Psoas muscle (tissue), 7 donors: ENCODE measurements at regions not wholly inside any gene's neighbourhood (a gene's known extent, or its start where the extent isn't known, plus 50 kb on each side); places are given as distances from the start of the nearest gene placed in this dataset.

ENCODE experiments used
- ATAC-seq, 4 donors: fragments of 200-7000 bp; cut with Tn5 transposase; one replicate each; pipeline ENCODE4 v1.9.1; 2020; ENCODE audit warnings: moderate library complexity in 3 of 4, mild to moderate bottlenecking in 2 of 4
- DNase-seq, 2 donors: peaks; one replicate each; pipeline ENCODE4 v3.0.0-alpha.2; 2020
- H3K27ac ChIP-seq: fragments of 200-600 bp; one replicate; pipeline ENCODE4 v1.8.0; 2022
- H3K27me3 ChIP-seq, 3 donors: fragments of 200-600 bp in 1 of 3; one replicate each; pipeline versions ENCODE4 v1.6.1 to v1.8.0; 2013 to 2022; ENCODE audit warnings: low read length in 2 of 3, mild to moderate bottlenecking in 2 of 3, moderate library complexity in 1 of 3; ENCODE audit not compliant: insufficient read depth in 3 of 3
- H3K36me3 ChIP-seq, 2 donors: fragments of 200-600 bp in 1 of 2; one replicate each; pipeline versions ENCODE4 v1.6.1 to v1.8.0; 2013 to 2022; ENCODE audit warnings: low read depth in 1 of 2, mild to moderate bottlenecking in 1 of 2, moderate library complexity in 1 of 2; ENCODE audit not compliant: insufficient read depth in 1 of 2
- H3K4me1 ChIP-seq: fragments of 200-600 bp; one replicate; pipeline ENCODE4 v1.8.0; 2022
- H3K4me3 ChIP-seq: fragments of 200-600 bp; one replicate; pipeline ENCODE4 v1.8.0; 2022; ENCODE audit warnings: mild to moderate bottlenecking
- H3K9me3 ChIP-seq: fragments of 200-600 bp; one replicate; pipeline ENCODE4 v1.8.0; 2022
- WGBS, 3 donors: extraction: QIAGEN DNeasy Blood & Tissue Kit; methylation state at CpG; one replicate each; pipeline versions ENCODE4 v1.1.6 to v1.1.7; 2013; 5-methylcytosine and 5-hydroxymethylcytosine counted together
- intact Hi-C, 2 donors: fragments of 100-400 bp; cut with DNase I; formaldehyde crosslinking; loops; one replicate each; pipeline versions ENCODE4 v1.11.0 to v1.14.2; 2022
- TF ChIP-seq, protein P1 (sequence below): fragments of 200-600 bp; IDR thresholded peaks from one replicate; pipeline ENCODE4 v1.8.0; 2022; ENCODE audit warnings: antibody characterized with exemption
- donor health status: healthy with polysubstance abuse.
- donor health status: DM: no; HTN: no; CAD: no; lungs with moderate emphysema.
- donor health status: Bipolar disorder and iron deficiency.
- donor health status: healthy.
- donor health status: DM: yes; HTN: yes; CAD: no.
- donor health status: DM: no; HTN: no; CAD: no.
- donor health status: DM: yes; HTN: yes; CAD: no.

DNA sequence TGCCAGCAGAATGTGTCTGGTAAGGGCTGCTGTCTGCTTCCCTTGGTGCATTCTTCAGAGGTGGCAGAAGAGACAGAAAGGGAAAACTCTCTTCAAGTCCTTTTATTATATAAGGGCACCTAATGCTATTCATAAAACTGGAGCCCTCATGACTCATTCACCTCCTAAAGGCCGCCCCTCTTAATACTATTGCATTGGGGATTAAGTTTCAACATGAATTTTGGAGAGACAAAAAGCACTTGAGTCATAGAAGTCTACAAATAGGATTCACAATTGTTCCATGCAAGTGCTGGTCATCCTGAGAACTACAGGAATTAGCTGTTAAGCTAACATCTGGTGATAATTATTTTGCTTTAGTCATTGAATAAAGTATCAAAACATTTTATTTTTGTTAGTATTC is 349.5 kb downstream of the HS3ST1 start:
- DNase-seq (no peak), ATAC-seq (no peak)
- no peaks in the 10 kb centered on the region for H3K4me1 ChIP-seq
- H3K27ac ChIP-seq, result no peak overlapping the region
- WGBS, 3 donors, result 53 to 71% (median 63%) methylated on average over 1 of the region's 1 CpG
- H3K9me3 ChIP-seq, result no peaks in the 10 kb centered on the region
- intact Hi-C loops, result no loop called here
- H3K36me3 ChIP-seq, result no peaks in the 10 kb centered on the region
- H3K27me3 ChIP-seq, result no peaks in the 10 kb centered on the region
- H3K4me3 ChIP-seq, result no peak overlapping the region
- TF ChIP-seq, protein P1, sequence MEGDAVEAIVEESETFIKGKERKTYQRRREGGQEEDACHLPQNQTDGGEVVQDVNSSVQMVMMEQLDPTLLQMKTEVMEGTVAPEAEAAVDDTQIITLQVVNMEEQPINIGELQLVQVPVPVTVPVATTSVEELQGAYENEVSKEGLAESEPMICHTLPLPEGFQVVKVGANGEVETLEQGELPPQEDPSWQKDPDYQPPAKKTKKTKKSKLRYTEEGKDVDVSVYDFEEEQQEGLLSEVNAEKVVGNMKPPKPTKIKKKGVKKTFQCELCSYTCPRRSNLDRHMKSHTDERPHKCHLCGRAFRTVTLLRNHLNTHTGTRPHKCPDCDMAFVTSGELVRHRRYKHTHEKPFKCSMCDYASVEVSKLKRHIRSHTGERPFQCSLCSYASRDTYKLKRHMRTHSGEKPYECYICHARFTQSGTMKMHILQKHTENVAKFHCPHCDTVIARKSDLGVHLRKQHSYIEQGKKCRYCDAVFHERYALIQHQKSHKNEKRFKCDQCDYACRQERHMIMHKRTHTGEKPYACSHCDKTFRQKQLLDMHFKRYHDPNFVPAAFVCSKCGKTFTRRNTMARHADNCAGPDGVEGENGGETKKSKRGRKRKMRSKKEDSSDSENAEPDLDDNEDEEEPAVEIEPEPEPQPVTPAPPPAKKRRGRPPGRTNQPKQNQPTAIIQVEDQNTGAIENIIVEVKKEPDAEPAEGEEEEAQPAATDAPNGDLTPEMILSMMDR, result no peak

DNA sequence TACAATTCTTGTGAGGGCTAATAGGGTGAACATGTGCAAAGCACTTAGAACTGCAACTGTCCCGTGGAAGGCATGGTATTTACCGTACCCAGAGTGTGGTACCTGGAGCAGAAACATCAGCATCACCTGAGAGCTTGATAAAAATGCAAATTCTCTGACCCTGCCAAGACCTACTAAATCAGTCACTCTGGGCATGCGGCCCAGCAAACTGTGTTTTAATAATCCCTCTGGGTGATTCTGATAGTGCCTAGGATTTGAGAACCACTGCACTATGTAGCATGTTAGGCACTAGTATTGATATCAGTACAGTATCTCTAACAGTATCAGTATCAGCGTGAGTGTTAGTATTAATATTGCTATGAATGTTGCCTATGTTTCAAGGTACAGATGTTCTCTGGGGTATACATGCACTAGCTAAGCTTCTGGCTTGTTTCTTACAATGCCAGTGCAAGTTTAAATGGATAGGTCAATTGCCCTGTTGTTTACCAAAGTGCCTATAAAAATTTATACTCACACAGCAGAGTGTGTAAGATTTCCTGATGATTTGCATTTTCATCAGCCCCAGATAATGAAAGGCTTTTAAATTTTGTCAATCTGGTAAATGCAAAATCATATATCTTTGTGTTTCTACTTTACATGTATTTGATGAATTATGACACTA is 354.0 kb downstream of the HS3ST1 start:
- Histone ChIP-seq H3K9me3 (no peaks in the 10 kb centered on the region), H3K4me1 (no peaks in the 10 kb centered on the region), H3K27me3 (no peaks in the 10 kb centered on the region), H3K27ac (no peak overlapping the region), H3K36me3 (no peaks in the 10 kb centered on the region), H3K4me3 (no peak overlapping the region)
- ATAC-seq (no peak), DNase-seq (no peak)
- WGBS, 3 donors, result 66 to 89% (median 81%) methylated on average over 4 of the region's 4 CpGs
- intact Hi-C loops, result no loop called here
- TF ChIP-seq, protein P1, result no peak

DNA sequence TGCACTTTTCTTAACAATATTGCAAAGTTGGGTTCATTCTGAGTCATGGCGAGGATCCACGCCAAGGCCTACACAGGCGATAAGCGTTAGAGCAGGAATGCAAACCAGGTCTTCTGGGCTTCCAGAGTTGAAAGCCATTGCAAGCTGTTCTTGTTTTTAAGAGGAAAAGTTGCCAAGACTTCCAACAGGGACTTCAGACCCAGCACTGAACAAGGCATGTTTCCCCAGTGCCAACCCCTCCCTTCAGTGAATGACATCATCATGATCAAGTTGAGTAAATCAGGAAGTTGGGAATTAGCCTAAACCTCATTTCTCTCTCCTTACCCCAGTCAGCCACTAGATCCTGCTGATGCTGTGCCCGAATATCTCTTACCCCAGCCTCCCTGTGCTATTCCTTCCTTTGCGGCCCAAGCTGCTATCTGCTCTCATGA is 355.1 kb downstream of the HS3ST1 start:
- intact Hi-C loops, result no loop called here
- Histone ChIP-seq H3K27me3 (no peaks in the 10 kb centered on the region), H3K4me1 (no peaks in the 10 kb centered on the region), H3K36me3 (no peaks in the 10 kb centered on the region), H3K9me3 (no peaks in the 10 kb centered on the region), H3K4me3 (no peak overlapping the region), H3K27ac (no peak overlapping the region)
- 64 to 77% (median 65%) methylated on average over 6 of the region's 6 CpGs for WGBS, 3 donors
- TF ChIP-seq, protein P1, result no peak
- ATAC-seq, result peak in 3 of 4 donors; percentile 38 to 60 (median 58)
- DNase-seq, result peak; percentile 50 to 68

DNA sequence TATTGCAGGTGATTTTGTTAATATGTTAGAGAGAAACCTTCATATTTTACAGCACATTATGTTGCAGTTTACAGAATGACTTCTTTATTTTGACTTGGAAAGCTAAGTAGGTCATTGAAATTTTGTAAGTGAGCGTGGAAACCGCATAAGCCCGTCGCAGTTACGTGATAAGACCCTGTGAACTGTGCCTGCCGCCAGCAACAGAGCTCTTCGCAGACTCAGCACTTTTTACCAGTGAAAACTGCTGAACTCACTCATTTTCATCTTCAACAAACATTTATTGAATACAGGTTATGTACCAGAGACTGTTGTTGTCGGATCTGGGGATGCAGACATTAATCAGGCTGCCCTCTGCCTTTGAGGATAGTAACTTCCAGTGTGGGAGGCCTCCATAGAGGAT is 355.7 kb downstream of the HS3ST1 start:
- ATAC-seq (no peak), DNase-seq (no peak)
- Histone ChIP-seq H3K27ac (no peak overlapping the region), H3K9me3 (no peaks in the 10 kb centered on the region), H3K27me3 (no peaks in the 10 kb centered on the region), H3K36me3 (no peaks in the 10 kb centered on the region), H3K4me3 (no peak overlapping the region), H3K4me1 (no peaks in the 10 kb centered on the region)
- intact Hi-C loops, result no loop called here
- 49 to 57% (median 53%) methylated on average over 8 of the region's 8 CpGs for WGBS, 3 donors
- TF ChIP-seq, protein P1, result no peak

DNA sequence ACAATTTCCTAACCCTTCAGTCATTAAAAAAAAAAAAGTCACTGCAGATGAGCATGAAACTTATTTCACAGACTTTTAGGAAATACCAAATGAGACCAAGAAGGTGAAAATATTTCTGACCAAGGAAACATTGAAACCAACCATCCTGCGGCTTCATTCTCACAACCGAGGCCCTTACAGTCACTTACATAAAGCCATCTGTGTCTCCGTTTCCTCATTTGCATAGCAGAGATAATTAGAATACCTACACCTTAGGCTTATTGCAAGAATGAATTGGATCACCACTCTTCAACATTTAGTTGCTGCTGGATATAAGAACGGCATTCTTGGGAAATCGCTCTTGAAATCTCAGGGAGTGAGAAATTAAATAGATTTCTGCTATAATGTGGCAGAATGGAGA is 356.2 kb downstream of the HS3ST1 start:
- H3K27me3 ChIP-seq, result no peaks in the 10 kb centered on the region
- intact Hi-C loops, result no loop called here
- H3K4me1 ChIP-seq, result no peaks in the 10 kb centered on the region
- DNase-seq, result no peak
- H3K4me3 ChIP-seq, result no peak overlapping the region
- H3K9me3 ChIP-seq, result no peaks in the 10 kb centered on the region
- TF ChIP-seq, protein P1, result no peak
- no peak for ATAC-seq
- 91 to 93% (median 93%) methylated on average over 5 of the region's 5 CpGs for WGBS, 3 donors
- no peak overlapping the region for H3K27ac ChIP-seq
- H3K36me3 ChIP-seq, result no peaks in the 10 kb centered on the region
